Fibroblast of skin of left quadriceps (primary cell): ENCODE measurements at regions not wholly inside any gene's neighbourhood (a gene's known extent, or its start where the extent isn't known, plus 50 kb on each side); places are given as distances from the start of the nearest gene placed in this dataset.
"Not testable (repeated sequence)": the region's sequence is repeated elsewhere in the genome, so short reads cannot be mapped to it uniquely, and the experiment has no call there.

Experiments used
- DNase-seq, 2 experiments: peaks; one replicate each; pipeline ENCODE4 v3.0.0-alpha.2; 2013; ENCODE audit warnings: low read depth in 2 of 2

- DNase-seq = no peak
These were observed 251.7 kb upstream of the GNPDA2 start for GRCh38 chr4:44978020-44978419.

DNA sequence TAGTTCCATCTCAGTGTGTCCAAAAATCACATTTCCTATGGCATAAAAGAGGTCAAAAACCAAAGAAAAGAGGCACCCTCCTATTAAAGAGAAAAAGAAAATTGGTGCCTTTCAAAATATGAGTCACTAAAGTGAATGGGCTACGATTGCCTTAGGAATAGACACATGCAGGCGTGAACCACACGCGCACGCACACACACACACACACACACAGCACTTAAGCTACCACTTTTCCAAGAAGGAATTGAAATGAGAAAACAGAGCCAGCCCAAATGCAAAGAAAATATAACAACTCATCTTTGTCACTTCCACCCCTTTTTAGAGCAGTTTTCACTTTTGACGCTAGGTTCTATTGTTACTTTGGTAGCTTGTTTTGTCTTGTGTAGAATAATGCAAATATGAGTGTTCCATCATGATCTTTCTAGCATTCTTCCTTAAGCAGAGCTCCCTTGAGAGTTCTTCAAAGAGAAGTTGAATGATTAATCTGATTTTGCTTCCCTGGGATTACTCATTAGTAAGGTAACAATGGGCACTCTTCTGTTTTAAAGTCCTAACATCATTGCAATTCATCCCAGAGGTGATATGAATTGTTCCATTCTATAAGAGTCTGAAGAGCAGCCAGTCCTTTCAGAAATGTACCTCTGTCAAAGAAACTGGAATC is 239.2 kb upstream of the GNPDA2 start:
- no peak for DNase-seq

DNA sequence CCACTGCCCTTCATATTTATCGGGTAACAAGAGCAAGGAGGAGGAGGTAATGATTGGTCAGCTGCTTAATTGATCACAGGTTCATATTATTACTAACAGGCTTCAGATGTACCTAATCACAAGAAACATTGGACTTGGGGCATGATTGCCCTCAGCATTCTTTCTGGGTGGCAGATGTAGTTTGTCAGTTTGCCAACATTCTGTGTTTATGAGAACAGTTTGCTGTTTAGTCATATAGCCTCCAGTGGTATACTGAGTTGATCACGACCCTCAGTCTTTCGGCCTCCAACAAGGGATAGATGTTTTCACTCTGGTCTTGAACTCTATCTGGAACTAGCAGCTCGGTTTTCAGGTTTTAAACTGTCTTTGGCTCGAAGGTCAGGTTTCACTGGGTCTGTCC is 237.7 kb upstream of the GNPDA2 start:
- not testable (repeated sequence) for DNase-seq

DNA sequence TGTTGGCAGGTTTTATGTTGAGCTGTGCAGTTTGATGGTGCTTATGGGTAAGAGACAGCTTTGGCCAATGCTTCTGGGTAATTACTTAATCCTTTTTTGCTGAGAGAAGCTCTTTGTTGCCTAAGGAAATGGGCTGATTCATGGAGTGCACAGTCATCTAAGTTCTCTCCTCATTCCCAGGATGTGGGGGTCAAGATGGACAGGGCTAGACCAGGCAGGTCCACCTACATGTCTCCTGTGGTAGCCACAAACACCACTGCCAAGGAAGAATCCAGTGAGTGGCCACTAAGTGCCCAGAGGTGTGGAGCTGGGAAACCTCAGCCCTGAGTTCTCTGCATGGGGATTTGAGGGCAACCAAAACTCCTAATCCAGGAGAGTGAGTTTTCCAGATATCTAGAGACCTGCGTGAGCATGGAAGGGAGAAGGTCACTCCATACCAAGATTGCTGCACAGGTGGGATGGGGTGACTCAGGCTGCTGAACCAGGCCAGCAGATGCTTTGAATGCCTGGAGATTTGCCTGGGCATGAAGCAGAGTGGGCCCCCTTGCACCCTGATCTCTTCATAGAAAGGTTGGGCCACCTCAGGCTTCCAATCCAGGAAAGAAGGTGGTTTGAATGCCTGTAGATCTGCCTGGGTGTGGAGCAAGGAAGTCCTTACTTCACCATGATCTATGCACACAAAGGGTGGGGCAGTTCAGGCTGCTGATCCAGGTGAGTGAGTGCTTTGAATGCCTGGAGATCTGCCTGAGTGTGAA is 234.8 kb upstream of the GNPDA2 start:
- DNase-seq = no peak

- no peak for DNase-seq
These were observed 205.4 kb upstream of the GNPDA2 start for GRCh38 chr4:44931720-44932119.

- no peak for DNase-seq
These were observed 202.4 kb upstream of the GNPDA2 start for GRCh38 chr4:44928785-44929184.

DNA sequence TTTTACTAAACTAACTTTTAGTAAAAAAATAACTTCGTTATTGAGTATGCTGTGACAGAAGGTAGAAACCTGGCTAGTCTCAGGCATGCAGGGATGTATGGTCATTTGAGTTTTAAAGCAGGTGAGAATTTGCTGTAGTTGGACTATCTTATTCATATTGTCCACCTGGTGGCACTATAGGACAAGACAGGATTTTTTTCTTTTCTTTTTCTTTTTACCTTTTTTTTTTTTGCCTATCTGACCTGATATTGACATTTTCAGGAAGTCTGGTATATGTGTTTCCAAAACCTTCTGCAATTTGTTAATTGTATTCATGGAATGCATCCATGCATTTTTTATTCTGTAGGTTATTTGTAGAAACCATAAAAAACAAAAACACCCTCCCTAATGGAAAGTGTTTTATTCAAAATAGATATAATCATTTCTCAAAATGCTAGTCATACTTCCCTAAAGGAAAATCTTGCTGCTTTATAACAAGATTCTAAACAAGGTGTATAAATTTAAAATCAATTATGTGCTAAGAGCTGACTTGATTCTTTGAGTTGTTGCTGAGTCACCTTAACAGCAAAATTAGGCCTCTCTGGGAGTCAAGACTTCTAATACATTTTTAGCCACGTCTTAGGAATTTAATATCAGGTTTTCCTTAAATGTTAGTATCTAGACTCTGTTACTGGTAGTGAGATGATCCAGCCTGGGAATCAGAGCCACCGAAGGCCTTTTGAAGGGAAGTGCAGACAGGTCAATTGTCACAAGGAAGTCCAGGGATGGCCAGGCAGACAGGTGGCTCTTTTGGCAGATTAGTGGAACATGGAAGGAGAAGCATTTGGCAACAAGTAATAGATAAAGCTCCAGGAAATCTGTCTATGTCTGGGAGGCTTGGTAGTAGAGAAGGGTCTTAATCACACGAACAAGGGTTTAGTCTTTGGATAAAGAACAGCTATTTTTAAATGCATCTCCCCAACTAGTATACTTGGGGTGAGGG is 201.3 kb upstream of the GNPDA2 start:
- peak in 1 of 2 experiments; percentile 0 for DNase-seq

DNA sequence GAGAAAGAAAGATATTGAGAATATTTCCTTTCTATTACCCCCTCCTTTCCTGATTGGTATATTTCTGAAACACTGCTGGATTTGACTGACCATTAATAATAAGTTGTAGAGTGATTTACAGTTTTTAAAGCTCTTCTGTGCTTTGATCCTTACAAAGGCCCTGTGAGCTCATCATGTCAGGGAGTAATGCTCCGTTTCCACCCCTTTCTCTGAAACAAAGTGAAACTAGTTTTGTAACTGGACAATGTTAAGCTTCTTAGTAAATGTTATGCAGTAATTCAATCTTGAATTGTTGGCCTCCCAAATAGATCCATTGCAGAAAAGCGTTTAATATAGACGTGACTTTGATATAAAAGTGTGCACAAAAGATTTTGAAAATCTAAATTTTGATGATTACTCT is 190.1 kb upstream of the GNPDA2 start:
- no peak for DNase-seq

DNA sequence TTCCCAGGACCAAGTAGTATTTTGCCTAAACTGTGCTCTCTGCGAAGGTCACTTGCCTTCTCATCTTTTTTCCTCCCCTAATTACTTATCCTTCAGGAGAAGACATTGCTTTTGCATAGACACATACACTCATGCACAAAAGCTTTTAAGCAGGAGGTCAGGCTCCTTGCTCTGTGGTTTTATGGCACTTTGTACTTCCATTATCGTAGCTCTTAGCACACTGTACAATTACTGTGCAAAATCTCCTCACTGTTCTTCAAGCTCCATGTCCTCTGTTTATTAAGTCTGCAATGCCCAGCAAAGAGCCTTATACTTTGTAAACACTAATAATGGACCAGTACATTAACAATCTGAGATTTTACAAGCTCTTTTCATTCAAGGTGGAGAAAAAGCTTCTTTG is 188.4 kb upstream of the GNPDA2 start:
- no peak for DNase-seq

- DNase-seq = no peak
These were observed 187.9 kb upstream of the GNPDA2 start for GRCh38 chr4:44914223-44914622.

- no peak for DNase-seq
These were observed 186.6 kb upstream of the GNPDA2 start for GRCh38 chr4:44912980-44913379.

- no peak for DNase-seq
These were observed 182.2 kb upstream of the GNPDA2 start for GRCh38 chr4:44908565-44908964.

GRCh38 chr4:44872246-44872645 is 145.9 kb upstream of the GNPDA2 start:
- no peak for DNase-seq

DNA sequence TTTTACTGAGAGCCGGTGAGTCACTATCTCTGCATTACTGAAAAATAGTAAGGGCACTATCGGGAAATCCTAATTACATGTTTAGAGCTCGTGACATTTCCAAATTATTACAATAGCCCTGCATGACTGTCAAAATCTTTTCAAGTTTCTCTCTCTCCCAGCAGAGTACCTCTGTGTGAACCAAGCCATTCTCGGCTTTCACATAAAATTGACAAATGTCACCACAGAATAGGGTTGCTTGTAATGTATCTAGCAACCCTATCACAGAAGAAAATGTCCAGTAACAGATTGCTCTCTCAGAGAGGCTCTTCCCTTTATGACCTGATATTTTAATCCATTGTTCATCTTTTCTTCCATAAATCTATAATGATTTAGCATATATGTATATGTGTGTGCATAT is 144.8 kb upstream of the GNPDA2 start:
- DNase-seq = no peak

DNA sequence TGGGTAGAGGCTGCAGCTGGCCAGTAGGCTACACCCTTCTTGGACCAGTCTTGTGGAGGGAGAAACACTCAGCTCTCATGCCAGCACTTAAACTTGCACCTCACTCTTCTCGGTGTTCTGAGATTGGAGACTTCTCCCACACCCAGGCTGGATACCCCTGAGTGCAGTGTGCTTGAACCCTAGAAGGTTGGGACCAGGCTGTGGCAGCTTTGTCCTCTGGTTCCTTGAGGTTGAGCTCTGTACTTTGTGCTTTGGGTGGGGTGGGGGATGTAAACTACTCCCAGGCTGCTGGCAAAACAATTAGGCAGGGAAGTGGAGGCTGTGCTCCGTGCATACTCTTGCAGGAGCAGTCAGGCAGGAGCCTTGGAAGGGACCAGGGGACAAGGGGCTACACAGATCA is 143.6 kb upstream of the GNPDA2 start:
- no peak for DNase-seq

DNA sequence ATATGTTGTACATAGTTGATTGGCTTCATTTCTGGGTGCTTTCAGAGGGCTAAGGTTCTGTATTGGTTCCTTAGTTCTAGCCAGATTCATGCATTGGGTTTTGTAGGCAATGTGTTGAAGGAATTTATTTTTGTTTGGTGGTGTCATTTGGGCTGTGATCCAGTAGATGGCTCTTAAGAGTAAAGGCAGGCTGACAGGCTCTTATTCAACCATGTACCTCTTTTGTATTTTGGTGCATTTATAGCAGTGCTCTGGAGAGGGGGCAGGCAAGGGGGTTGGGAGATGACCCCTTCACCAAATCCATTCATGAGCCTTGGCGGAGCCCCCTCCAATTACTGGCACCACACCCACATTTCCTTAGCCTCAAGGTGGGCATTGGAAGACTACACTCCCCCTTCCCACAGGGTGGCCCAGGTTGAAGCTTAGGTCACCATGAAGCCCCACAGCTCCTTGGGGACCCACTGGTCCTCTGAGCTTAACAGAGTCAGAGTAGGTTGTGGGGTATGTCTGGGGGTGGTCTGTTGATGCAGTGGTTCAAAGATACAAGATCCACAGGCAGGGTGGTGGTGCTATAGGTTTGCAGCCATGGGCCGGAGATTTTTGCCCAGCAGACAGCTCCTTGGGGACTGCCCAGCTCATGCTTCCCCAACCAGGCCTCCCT is 143.0 kb upstream of the GNPDA2 start:
- no peak for DNase-seq

DNA sequence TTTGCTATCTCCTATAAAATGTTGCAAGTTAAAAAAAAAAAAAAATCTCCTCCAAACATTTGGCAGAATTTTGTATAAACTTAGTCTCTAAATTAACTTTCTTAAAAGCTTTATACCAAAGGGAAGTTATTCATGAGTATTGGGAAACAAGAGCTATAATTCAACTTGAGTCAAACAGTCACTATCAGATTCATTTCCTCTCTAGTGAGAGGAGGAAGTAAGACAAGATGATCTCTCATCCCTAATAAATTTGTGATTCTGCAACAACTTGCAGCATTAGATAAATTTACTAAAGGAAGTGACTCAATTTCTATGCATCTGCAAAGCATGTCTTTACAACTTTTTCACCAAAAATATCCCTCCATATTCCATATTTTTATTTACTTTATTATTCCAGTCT is 135.4 kb upstream of the GNPDA2 start:
- no peak for DNase-seq

DNA sequence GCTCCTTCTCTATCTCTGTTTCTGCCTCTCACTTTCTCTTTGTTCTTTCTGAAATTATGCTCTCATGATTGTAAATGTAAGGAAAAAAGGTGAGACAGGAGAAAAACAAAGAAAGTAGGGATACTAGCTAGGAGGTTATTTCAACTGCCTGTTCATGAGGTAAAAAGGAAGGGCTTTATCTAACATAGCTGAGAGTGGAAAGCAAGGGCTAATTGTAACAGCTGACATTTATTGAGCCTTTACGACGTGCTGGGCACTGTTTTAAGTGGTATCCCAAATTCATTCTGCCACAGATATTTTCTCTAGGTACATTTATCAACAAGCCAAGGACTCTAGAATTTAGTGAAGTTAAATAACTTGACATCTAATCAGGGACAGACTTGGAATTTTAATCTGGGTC is 133.1 kb upstream of the GNPDA2 start:
- DNase-seq = no peak

DNA sequence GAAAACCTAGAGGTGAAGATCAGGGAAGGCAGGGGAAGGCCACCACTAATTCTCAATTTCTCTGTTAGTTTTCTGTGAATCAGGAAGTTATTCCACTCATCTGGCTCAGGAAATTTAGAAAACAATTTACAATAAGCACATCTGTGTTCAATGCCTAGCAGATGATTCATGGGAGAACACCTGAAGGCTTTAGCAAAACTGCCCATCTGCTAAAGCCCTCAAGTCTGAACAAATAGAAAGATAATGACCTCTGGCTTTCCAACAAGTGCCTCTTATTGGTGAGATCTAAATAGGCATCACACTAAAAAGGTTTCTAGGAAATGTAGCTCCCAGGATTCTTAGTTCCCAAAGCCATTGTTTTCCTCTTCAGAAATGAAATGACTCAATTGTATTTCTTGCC is 122.1 kb upstream of the GNPDA2 start:
- no peak for DNase-seq

DNA sequence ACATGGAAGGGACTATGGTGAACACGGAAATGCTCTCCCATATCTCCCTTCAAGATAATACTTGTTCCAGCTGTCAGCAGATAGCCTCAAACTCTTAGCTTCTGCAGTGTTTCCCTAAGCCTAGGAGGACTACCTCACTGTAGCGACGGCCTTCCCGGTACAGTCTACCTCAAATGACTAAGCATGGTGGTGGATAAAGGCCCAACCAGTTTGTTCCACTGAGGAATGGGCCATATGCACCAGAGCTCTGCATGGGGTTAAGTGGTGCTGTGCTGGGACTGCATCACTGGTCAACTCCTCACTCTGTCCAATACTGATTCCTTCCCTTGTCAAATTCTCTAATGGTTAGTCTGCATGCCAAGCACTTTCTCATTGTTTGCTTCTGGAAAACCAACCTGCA is 119.6 kb upstream of the GNPDA2 start:
- DNase-seq = no peak

GRCh38 chr4:44845309-44845708 is 119.0 kb upstream of the GNPDA2 start:
- no peak for DNase-seq

DNA sequence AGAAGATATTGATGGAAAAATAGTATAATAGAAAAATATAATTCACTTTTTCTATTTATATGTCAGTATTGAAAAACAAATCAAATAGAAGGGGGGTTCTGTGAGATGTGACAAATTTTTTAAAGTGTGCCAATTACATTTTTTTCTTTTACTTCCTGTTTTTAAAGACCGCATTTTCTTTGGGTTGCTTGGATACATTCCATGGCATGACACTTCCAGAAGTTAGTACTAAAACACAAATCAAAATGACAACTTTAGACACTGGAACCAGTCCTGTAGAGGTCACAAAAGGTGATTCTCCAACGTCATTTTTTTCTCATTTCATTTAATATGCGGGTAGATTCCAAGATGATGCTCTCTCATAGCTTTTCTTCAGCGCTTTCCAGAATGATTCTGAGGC is 116.2 kb upstream of the GNPDA2 start:
- DNase-seq = no peak
